ENCODE measurements at regions not wholly inside any gene's neighbourhood (a gene's known extent, or its start where the extent isn't known, plus 50 kb on each side); places are given as distances from the start of the nearest gene placed in this dataset.

GRCh38 chr6:156440688-156441087 is 336.5 kb upstream of the ARID1B start:
- ATAC-seq: no peak
- TF ChIP-seq CSDC2 (CRISPR knock-in tag; IDR thresholded peaks at IDR 0.05) (no peak), PATZ1 (CRISPR knock-in tag; IDR thresholded peaks at IDR 0.05; ENCODE audit: borderline replicate concordance) (no peak), ZNF565 (CRISPR knock-in tag; conservative IDR thresholded peaks at IDR 0.05; ENCODE audit: low read depth) (no peak), ESRRG (CRISPR knock-in tag; IDR thresholded peaks at IDR 0.05) (no peak), RARB (CRISPR knock-in tag; IDR thresholded peaks at IDR 0.05) (no peak), TOX (CRISPR knock-in tag; IDR thresholded peaks at IDR 0.05; ENCODE audit: borderline replicate concordance) (no peak), TSHZ2 (CRISPR knock-in tag; IDR thresholded peaks at IDR 0.05) (no peak), CREB5 (CRISPR knock-in tag; IDR thresholded peaks at IDR 0.05; ENCODE audit: low read depth) (no peak), ZFP30 (CRISPR knock-in tag; IDR thresholded peaks at IDR 0.05) (no peak), GLIS3 (CRISPR knock-in tag; IDR thresholded peaks at IDR 0.05) (no peak), TCF4 (CRISPR knock-in tag; IDR thresholded peaks at IDR 0.05; ENCODE audit: borderline replicate concordance) (no peak), ARNTL (CRISPR knock-in tag; IDR thresholded peaks at IDR 0.05; ENCODE audit: borderline replicate concordance, low read depth) (no peak), ZC3H10 (CRISPR knock-in tag; IDR thresholded peaks at IDR 0.05) (no peak), ZFP3 (CRISPR knock-in tag; IDR thresholded peaks at IDR 0.05) (no peak), OSR1 (CRISPR knock-in tag; IDR thresholded peaks at IDR 0.05) (no peak), ZNF8 (CRISPR knock-in tag; IDR thresholded peaks at IDR 0.05) (no peak)

- TF ChIP-seq TOX (CRISPR knock-in tag; IDR thresholded peaks at IDR 0.05; ENCODE audit: borderline replicate concordance) (no peak), PATZ1 (CRISPR knock-in tag; IDR thresholded peaks at IDR 0.05; ENCODE audit: borderline replicate concordance) (no peak), CREB5 (CRISPR knock-in tag; IDR thresholded peaks at IDR 0.05; ENCODE audit: low read depth) (no peak), ARNTL (CRISPR knock-in tag; IDR thresholded peaks at IDR 0.05; ENCODE audit: borderline replicate concordance, low read depth) (no peak), TSHZ2 (CRISPR knock-in tag; IDR thresholded peaks at IDR 0.05) (no peak), ZNF565 (CRISPR knock-in tag; conservative IDR thresholded peaks at IDR 0.05; ENCODE audit: low read depth) (no peak), GLIS3 (CRISPR knock-in tag; IDR thresholded peaks at IDR 0.05) (no peak), ZFP3 (CRISPR knock-in tag; IDR thresholded peaks at IDR 0.05) (no peak), CSDC2 (CRISPR knock-in tag; IDR thresholded peaks at IDR 0.05) (no peak), ESRRG (CRISPR knock-in tag; IDR thresholded peaks at IDR 0.05) (no peak), SNAI2 (CRISPR knock-in tag; IDR thresholded peaks at IDR 0.05) (no peak), POU6F1 (CRISPR knock-in tag; IDR thresholded peaks at IDR 0.05; ENCODE audit: borderline replicate concordance, low read depth) (no peak)
- ATAC-seq: no peak
Observed at GRCh38 chr6:156438350-156438923, 338.7 kb upstream of the ARID1B start.
